T-cell (primary cell): ENCODE measurements at regions not wholly inside any gene's neighbourhood (a gene's known extent, or its start where the extent isn't known, plus 50 kb on each side); places are given as distances from the start of the nearest gene placed in this dataset.

Experiments used
- ATAC-seq, 4 experiments: fragments of 200-7000 bp in 3 of 4; fragments of 150-1000 bp in 1 of 4; cut with Tn5 transposase; replicated peaks in 1 of 4; 1 replicate in 3 of 4; 2 replicates in 1 of 4; pipeline ENCODE4 v1.10.0; 2021; ENCODE audit warnings: moderate library complexity in 3 of 4, mild to moderate bottlenecking in 2 of 4, moderate number of reproducible peaks in 1 of 4
- CTCF ChIA-PET, 2 donors: fragments of 300-600 bp; sonication (Branson Sonifier 250); formaldehyde crosslinking; loops; one replicate each; lab custom pipeline; 2022; ENCODE audit warnings: antibody characterized with exemption in 2 of 2; lab: Charles Lee
- POLR2A ChIA-PET, 2 donors: fragments of 300-600 bp; sonication (Branson Sonifier 250); formaldehyde crosslinking; loops; one replicate each; lab custom pipeline; 2022; ENCODE audit warnings: antibody characterized with exemption in 2 of 2; lab: Charles Lee
- DNase-seq, 35 experiments: peaks; one replicate each; pipeline versions ENCODE4 v3.0.0 to v3.0.0-alpha.2; 2013 to 2023
- H3K27ac ChIP-seq: one replicate; pipeline ENCODE4 v1.5.1; 2013; ENCODE audit warnings: low read length
- H3K27me3 ChIP-seq, 2 experiments: replicated peaks in 1 of 2; 1 replicate in 1 of 2; 2 replicates in 1 of 2; pipeline versions ENCODE4 v1.6.1 to v1.7.0; 2013; ENCODE audit warnings: low read length in 1 of 2, mixed read lengths in 1 of 2; ENCODE audit not compliant: control insufficient read depth in 2 of 2, insufficient read depth in 2 of 2; ENCODE audit errors: extremely low read depth in 1 of 2
- H3K36me3 ChIP-seq, 2 donors: 1 replicate in 1 of 2; 2 replicates in 1 of 2; pipeline versions ENCODE4 v1.6.1 to v1.7.0; 2013; ENCODE audit warnings: low read length in 1 of 2; ENCODE audit not compliant: control insufficient read depth in 2 of 2, insufficient read depth in 1 of 2; ENCODE audit errors: extremely low read depth in 1 of 2
- H3K4me1 ChIP-seq, 2 experiments: 1 replicate in 1 of 2; 2 replicates in 1 of 2; pipeline versions ENCODE4 v1.6.1 to v1.7.0; 2013; ENCODE audit warnings: low read length in 2 of 2, mixed read lengths in 1 of 2; ENCODE audit not compliant: insufficient read depth in 2 of 2, control insufficient read depth in 1 of 2; ENCODE audit errors: extremely low read depth in 1 of 2
- H3K4me3 ChIP-seq, 2 donors: 1 replicate in 1 of 2; 2 replicates in 1 of 2; pipeline versions ENCODE4 v1.5.1 to v1.7.0; 2013; ENCODE audit warnings: mild to moderate bottlenecking in 2 of 2, low read length in 1 of 2, moderate library complexity in 1 of 2; ENCODE audit not compliant: control insufficient read depth in 1 of 2; ENCODE audit errors: extremely low read depth in 1 of 2
- H3K9me3 ChIP-seq: 2 replicates; pipeline ENCODE4 v1.7.0; 2013
- H3K27ac Mint-ChIP-seq, 2 donors: one replicate each; pipeline ENCODE4 v1.8.0; 2020 to 2021; ENCODE audit warnings: mild to moderate bottlenecking in 2 of 2, mixed read lengths in 2 of 2
- H3K27me3 Mint-ChIP-seq, 2 donors: one replicate each; pipeline ENCODE4 v1.8.0; 2021 to 2022; ENCODE audit warnings: mixed read lengths in 2 of 2
- H3K36me3 Mint-ChIP-seq: one replicate; pipeline ENCODE4 v1.8.0; 2021; ENCODE audit warnings: mixed read lengths
- H3K4me1 Mint-ChIP-seq, 3 donors: one replicate each; pipeline ENCODE4 v1.8.0; 2020 to 2022; ENCODE audit warnings: mixed read lengths in 3 of 3, mild to moderate bottlenecking in 1 of 3
- H3K4me3 Mint-ChIP-seq, 3 donors: one replicate each; pipeline ENCODE4 v1.8.0; 2020 to 2022; ENCODE audit warnings: mild to moderate bottlenecking in 3 of 3, mixed read lengths in 3 of 3, moderate library complexity in 3 of 3
- H3K9me3 Mint-ChIP-seq, 3 donors: one replicate each; pipeline ENCODE4 v1.8.0; 2020 to 2022; ENCODE audit warnings: mixed read lengths in 3 of 3
- WGBS: methylation state at CpG from one replicate; pipeline ENCODE4 v1.1.5; 2013; ENCODE audit warnings: missing lambda C conversion rate; ENCODE audit not compliant: insufficient coverage; 5-methylcytosine and 5-hydroxymethylcytosine counted together

DNA sequence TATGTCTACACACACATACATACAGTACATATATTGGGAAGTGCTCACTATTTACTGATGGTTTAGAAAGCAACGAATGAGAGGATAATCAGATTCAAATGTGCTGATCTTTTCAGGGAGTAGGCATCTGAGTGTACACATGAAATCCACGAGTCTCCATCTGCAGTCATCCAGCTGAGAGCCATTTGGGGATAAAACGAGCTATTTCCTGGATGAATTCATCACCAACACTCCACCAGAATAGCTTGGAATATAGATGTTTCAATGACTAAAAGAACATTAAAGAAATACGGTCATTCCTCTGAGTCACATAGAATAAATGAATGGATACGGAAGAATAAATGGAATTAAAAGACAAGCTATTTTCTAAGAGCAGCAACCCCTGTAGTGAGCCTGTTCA is 721.6 kb upstream of the ARGLU1 start:
- no peak overlapping the region for H3K4me3 Mint-ChIP-seq

DNA sequence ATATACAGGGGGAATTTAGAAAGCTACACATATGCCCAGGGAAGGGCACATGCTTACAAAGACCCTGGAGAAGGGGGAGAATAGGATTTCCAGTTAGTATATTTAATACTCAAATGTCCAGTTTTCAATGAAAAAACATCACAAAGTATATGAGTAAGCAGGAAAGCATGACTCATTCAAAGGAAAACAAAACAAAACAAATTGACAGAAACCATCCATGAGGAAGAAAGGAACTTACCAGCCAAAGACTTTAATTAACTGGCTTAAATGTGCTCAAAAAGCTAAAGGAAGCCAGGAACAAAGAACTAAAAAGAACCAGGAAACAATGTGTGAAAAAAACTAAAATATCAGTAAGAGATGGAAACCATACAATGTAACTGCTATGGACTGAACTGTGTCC is 716.2 kb upstream of the ARGLU1 start:
- CTCF ChIA-PET = no interaction called here
- no peaks in the 10 kb centered on the region for H3K27me3 ChIP-seq
- ATAC-seq = no peak
- H3K9me3 ChIP-seq = no peaks in the 10 kb centered on the region
- H3K9me3 Mint-ChIP-seq = peaks cover 5 to 16% (median 13%) of the 10 kb centered on the region in 3 donors
- H3K4me3 Mint-ChIP-seq = no peak overlapping the region
- no peaks in the 10 kb centered on the region for H3K36me3 ChIP-seq
- no peaks in the 10 kb centered on the region for H3K27me3 Mint-ChIP-seq
- POLR2A ChIA-PET = interaction anchor here (0.6 to 0.7 kb wide), 2 partner anchors 350 to 433 kb away, joined by 3 to 4 read pairs; no protein-coding TSS in a partner anchor
- H3K4me3 ChIP-seq = no peak overlapping the region
- DNase-seq = no peak
- no peaks in the 10 kb centered on the region for H3K4me1 Mint-ChIP-seq
- H3K27ac Mint-ChIP-seq = no peak overlapping the region
- H3K4me1 ChIP-seq = no peaks in the 10 kb centered on the region
- H3K36me3 Mint-ChIP-seq = no peaks in the 10 kb centered on the region
- no peak overlapping the region for H3K27ac ChIP-seq

More for the DNA sequence above, 721.6 kb upstream of the ARGLU1 start:
- H3K9me3 Mint-ChIP-seq = peaks cover 4 to 14% (median 5%) of the 10 kb centered on the region in 3 donors
- DNase-seq = no peak
- WGBS = no CpG with 5 or more reads among the region's 5 CpGs
- H3K27ac Mint-ChIP-seq = no peak overlapping the region
- CTCF ChIA-PET = interaction anchor here in 1 of 2 donors (0.7 kb wide), 1 partner anchor 432 kb away, joined by 5 read pairs; no protein-coding TSS in a partner anchor
- no peak for ATAC-seq
- no peaks in the 10 kb centered on the region for H3K27me3 ChIP-seq
- H3K9me3 ChIP-seq = no peaks in the 10 kb centered on the region
- no peaks in the 10 kb centered on the region for H3K36me3 Mint-ChIP-seq
- H3K27ac ChIP-seq = no peak overlapping the region
- H3K27me3 Mint-ChIP-seq = no peaks in the 10 kb centered on the region
- H3K4me3 ChIP-seq = no peak overlapping the region
- no peaks in the 10 kb centered on the region for H3K4me1 Mint-ChIP-seq
- POLR2A ChIA-PET = no interaction called here
- no peaks in the 10 kb centered on the region for H3K36me3 ChIP-seq
- no peaks in the 10 kb centered on the region for H3K4me1 ChIP-seq

DNA sequence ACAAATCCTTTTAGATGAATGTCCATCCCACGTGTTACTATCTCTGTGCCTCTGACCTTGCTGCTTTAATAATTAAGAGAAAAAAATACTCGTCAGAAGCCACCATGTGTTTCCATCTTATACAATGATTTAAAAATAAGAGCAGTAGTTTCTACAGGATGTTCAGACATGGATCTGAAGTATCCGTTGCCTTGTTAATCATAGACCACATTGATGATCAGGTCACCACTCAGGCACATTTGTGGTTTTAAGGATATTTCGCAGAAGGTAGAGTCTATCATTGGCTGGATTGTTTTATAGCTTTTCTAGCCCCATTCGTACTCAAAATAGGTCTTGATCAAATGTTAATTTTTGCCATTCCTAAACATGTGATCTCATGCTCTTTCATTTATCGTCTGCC is 710.0 kb upstream of the ARGLU1 start:
- ATAC-seq (no peak), DNase-seq (no peak)
- H3K4me1 ChIP-seq = no peaks in the 10 kb centered on the region
- no peak overlapping the region for H3K4me3 Mint-ChIP-seq
- WGBS = 100% methylated on average over 1 of the region's 6 CpGs
- no peaks in the 10 kb centered on the region for H3K27me3 Mint-ChIP-seq
- no peak overlapping the region for H3K27ac ChIP-seq
- no peaks in the 10 kb centered on the region for H3K36me3 Mint-ChIP-seq
- POLR2A ChIA-PET = no interaction called here
- no peaks in the 10 kb centered on the region for H3K9me3 ChIP-seq
- H3K4me1 Mint-ChIP-seq = no peaks in the 10 kb centered on the region
- no peak overlapping the region for H3K4me3 ChIP-seq
- no peaks in the 10 kb centered on the region for H3K36me3 ChIP-seq
- H3K27me3 ChIP-seq = no peaks in the 10 kb centered on the region
- peaks cover 0 to 8% (median 3%) of the 10 kb centered on the region in 3 donors for H3K9me3 Mint-ChIP-seq
- H3K27ac Mint-ChIP-seq = no peak overlapping the region
- CTCF ChIA-PET = no interaction called here

DNA sequence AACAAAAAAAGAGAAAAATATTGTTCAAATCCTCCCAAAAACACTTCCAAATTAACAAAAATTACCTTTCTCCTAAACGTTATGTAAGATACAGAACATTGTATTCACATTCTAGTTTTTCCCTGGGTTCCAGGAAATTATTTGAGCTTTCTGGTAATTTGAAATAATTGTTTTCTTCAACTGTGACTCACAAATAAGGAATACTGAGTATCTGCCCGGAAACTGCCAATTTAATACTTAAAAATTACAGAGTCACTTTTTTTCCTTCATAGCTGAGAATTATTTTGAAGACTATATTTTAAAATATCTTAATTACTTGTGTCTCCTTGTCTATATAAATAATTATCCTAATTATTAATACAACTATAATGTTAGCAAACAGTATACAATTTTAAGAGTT is 709.0 kb upstream of the ARGLU1 start:
- DNase-seq (no peak), ATAC-seq (no peak)
- no peaks in the 10 kb centered on the region for H3K9me3 ChIP-seq
- H3K27me3 ChIP-seq = no peaks in the 10 kb centered on the region
- H3K36me3 ChIP-seq = no peaks in the 10 kb centered on the region
- H3K9me3 Mint-ChIP-seq = peaks cover 0 to 8% (median 0%) of the 10 kb centered on the region in 3 donors
- CTCF ChIA-PET = no interaction called here
- no peak overlapping the region for H3K27ac ChIP-seq
- H3K4me1 ChIP-seq = no peaks in the 10 kb centered on the region
- H3K27ac Mint-ChIP-seq = no peak overlapping the region
- H3K36me3 Mint-ChIP-seq = no peaks in the 10 kb centered on the region
- H3K4me3 ChIP-seq = no peak overlapping the region
- no peak overlapping the region for H3K4me3 Mint-ChIP-seq
- no CpG with 5 or more reads among the region's 2 CpGs for WGBS
- no peaks in the 10 kb centered on the region for H3K27me3 Mint-ChIP-seq
- H3K4me1 Mint-ChIP-seq = no peaks in the 10 kb centered on the region
- POLR2A ChIA-PET = no interaction called here

DNA sequence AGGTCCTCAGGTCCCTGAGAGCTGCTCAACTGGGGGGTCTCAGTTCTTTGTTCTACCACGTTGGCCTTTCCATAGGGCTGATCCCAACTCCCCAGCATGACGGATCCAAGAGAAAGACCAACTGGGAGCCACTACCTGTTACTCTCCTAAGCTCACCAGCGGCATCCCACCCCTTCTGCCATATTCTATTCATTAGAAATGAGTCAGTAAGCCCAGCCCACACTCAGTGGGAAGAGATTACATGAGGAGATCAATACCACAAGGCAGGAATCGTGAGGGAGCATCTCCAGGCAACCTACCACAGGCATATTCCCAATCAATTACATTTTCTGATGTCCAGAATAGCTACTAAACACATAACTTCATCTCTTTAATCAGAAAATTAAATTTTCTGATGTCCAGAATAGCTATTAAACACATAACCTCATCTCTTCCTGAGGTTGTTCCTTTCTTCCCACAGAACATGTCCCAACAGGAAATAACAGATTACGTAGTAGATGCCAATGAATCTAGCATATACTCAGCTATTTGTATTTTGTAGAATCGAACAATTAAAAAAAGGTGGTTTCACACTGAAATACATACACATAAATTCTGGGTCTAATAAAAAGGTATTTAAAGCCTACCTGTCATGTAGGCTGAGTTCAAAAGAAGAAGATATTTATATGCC is 708.1 kb upstream of the ARGLU1 start:
- Histone ChIP-seq H3K27ac (no peak overlapping the region), H3K27me3 (no peaks in the 10 kb centered on the region), H3K36me3 (no peaks in the 10 kb centered on the region), H3K9me3 (no peaks in the 10 kb centered on the region), H3K4me1 (no peaks in the 10 kb centered on the region), H3K4me3 (no peak overlapping the region)
- CTCF ChIA-PET = no interaction called here
- no peak overlapping the region for H3K4me3 Mint-ChIP-seq
- H3K27ac Mint-ChIP-seq = no peak overlapping the region
- ATAC-seq (no peak), DNase-seq (no peak)
- H3K27me3 Mint-ChIP-seq = no peaks in the 10 kb centered on the region
- H3K4me1 Mint-ChIP-seq = no peaks in the 10 kb centered on the region
- WGBS = 43% methylated on average over 2 of the region's 6 CpGs
- peaks cover 0 to 1% (median 0%) of the 10 kb centered on the region in 3 donors for H3K9me3 Mint-ChIP-seq
- POLR2A ChIA-PET = no interaction called here
- H3K36me3 Mint-ChIP-seq = no peaks in the 10 kb centered on the region

DNA sequence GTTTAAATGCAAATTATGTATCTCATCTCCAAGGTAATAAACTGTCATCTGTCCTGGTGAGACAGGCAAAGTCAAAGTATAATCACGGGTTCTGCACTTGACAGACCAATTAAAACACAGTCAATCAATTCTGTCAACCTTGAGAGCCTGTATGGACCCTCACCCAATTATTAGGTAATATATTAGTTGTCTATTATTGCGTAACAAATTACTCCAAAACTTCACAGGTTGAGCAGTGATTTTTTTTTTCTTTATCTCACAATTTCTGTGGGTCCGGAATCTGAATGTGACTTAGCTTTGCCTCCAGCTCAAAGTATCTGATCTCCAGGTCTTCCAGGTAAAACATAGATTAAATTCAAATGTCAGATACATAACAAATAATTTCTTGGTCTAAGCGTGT is 707.4 kb upstream of the ARGLU1 start:
- Histone ChIP-seq H3K27ac (no peak overlapping the region), H3K9me3 (no peaks in the 10 kb centered on the region), H3K27me3 (no peaks in the 10 kb centered on the region), H3K36me3 (no peaks in the 10 kb centered on the region), H3K4me3 (no peak overlapping the region), H3K4me1 (no peaks in the 10 kb centered on the region)
- CTCF ChIA-PET = no interaction called here
- ATAC-seq (no peak), DNase-seq (no peak)
- no peaks in the 10 kb centered on the region for H3K9me3 Mint-ChIP-seq
- no peaks in the 10 kb centered on the region for H3K4me1 Mint-ChIP-seq
- WGBS = no CpG with 5 or more reads among the region's 4 CpGs
- no peak overlapping the region for H3K27ac Mint-ChIP-seq
- H3K4me3 Mint-ChIP-seq = no peak overlapping the region
- no peaks in the 10 kb centered on the region for H3K36me3 Mint-ChIP-seq
- no peaks in the 10 kb centered on the region for H3K27me3 Mint-ChIP-seq
- POLR2A ChIA-PET = no interaction called here

DNA sequence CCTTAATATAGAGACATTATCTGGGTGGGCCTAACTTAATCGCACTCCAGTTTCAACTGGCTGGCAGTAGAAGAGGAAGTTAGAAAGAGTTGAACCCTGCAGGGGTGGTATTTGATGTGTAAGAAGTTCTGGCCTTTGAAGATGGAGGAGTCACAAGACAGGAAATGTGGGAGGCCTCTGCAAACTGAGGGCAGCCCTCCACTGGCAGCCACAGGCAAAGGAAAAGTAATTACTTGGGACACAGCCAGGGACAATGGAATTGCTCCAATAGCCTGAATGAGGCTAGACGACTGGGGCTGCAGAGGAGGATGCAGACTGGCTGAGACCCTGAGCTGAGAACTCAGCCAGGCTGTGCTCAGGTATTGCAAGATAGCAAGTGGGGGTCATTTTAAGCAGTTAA is 703.3 kb upstream of the ARGLU1 start:
- Histone ChIP-seq H3K4me1 (no peaks in the 10 kb centered on the region), H3K27me3 (no peaks in the 10 kb centered on the region), H3K36me3 (no peaks in the 10 kb centered on the region), H3K4me3 (no peak overlapping the region), H3K27ac (no peak overlapping the region), H3K9me3 (no peaks in the 10 kb centered on the region)
- WGBS = 73% methylated on average over 2 of the region's 2 CpGs
- H3K9me3 Mint-ChIP-seq = peaks cover 0 to 18% (median 5%) of the 10 kb centered on the region in 3 donors
- no peak for ATAC-seq
- no peaks in the 10 kb centered on the region for H3K4me1 Mint-ChIP-seq
- no peaks in the 10 kb centered on the region for H3K36me3 Mint-ChIP-seq
- POLR2A ChIA-PET = no interaction called here
- no peak overlapping the region for H3K4me3 Mint-ChIP-seq
- H3K27ac Mint-ChIP-seq = no peak overlapping the region
- H3K27me3 Mint-ChIP-seq = no peaks in the 10 kb centered on the region
- CTCF ChIA-PET = no interaction called here
- DNase-seq = no peak
